GM12892 (cell line): ENCODE measurements at regions not wholly inside any gene's neighbourhood (a gene's known extent, or its start where the extent isn't known, plus 50 kb on each side); places are given as distances from the start of the nearest gene placed in this dataset.

Experiments used
- POLR2A ChIP-seq: IDR thresholded peaks from 2 replicates; pipeline ENCODE4 v1.6.1; 2011; ENCODE audit warnings: low read depth, low read length, control low read depth
- POLR2AphosphoS5 ChIP-seq: IDR thresholded peaks from 2 replicates; pipeline ENCODE4 v1.6.1; 2011; ENCODE audit warnings: low read depth, low read length, control low read depth
- TAF1 ChIP-seq: IDR thresholded peaks from 2 replicates; pipeline ENCODE4 v1.6.1; 2011; ENCODE audit warnings: low read depth, mild to moderate bottlenecking, control low read depth, low read length, borderline replicate concordance

- no peak for TF ChIP-seq POLR2AphosphoS5
- no peak for TF ChIP-seq POLR2A
- TF ChIP-seq TAF1, result no peak
Measured at GRCh38 chr12:60394665-60395064, 798.8 kb downstream of the SLC16A7 start.
